GM12873 (cell line): ENCODE measurements at regions not wholly inside any gene's neighbourhood (a gene's known extent, or its start where the extent isn't known, plus 50 kb on each side); places are given as distances from the start of the nearest gene placed in this dataset.

Experiments
- CTCF ChIP-seq: IDR thresholded peaks from 2 replicates; pipeline ENCODE4 v1.5.1; 2012; ENCODE audit warnings: low read depth, mild to moderate bottlenecking, moderate library complexity, low read length, control low read depth; ENCODE audit not compliant: insufficient read depth; ENCODE audit errors: missing control alignments

- no peak for TF ChIP-seq CTCF
Observed at GRCh38 chr18:54710074-54710899, 118.0 kb upstream of the RAB27B start.

GRCh38 chr18:54710900-54711281 is 117.4 kb upstream of the RAB27B start:
- TF ChIP-seq CTCF, result no peak

- TF ChIP-seq CTCF, result no peak
Observed at GRCh38 chr18:54712306-54712705, 116.0 kb upstream of the RAB27B start.

- TF ChIP-seq CTCF, result no peak
Observed at GRCh38 chr18:54712758-54713157, 115.5 kb upstream of the RAB27B start.

GRCh38 chr18:54713386-54713785 is 114.9 kb upstream of the RAB27B start:
- TF ChIP-seq CTCF, result no peak

GRCh38 chr18:54714851-54715250 is 113.4 kb upstream of the RAB27B start:
- no peak for TF ChIP-seq CTCF

- TF ChIP-seq CTCF, result no peak
Observed at GRCh38 chr18:54716586-54716985, 111.7 kb upstream of the RAB27B start.
